CD8-positive, alpha-beta memory T cell (primary cell): ENCODE measurements at regions not wholly inside any gene's neighbourhood (a gene's known extent, or its start where the extent isn't known, plus 50 kb on each side); places are given as distances from the start of the nearest gene placed in this dataset.

ENCODE experiments used
- CTCF ChIA-PET: fragments of 350-600 bp; sonication (Branson Sonifier 250); formaldehyde crosslinking; loops from one replicate; lab custom pipeline; 2021; ENCODE audit warnings: antibody characterized with exemption; lab: Charles Lee
- POLR2A ChIA-PET: fragments of 350-600 bp; sonication (Branson Sonifier 250); formaldehyde crosslinking; loops from one replicate; lab custom pipeline; 2021; ENCODE audit warnings: antibody characterized with exemption; lab: Charles Lee
- DNase-seq, 5 donors: peaks; one replicate each; pipeline versions ENCODE4 v3.0.0 to v3.0.0-alpha.2; 2020 to 2022; ENCODE audit warnings: mixed read lengths in 1 of 5
- H3K27ac ChIP-seq: one replicate; pipeline ENCODE4 v1.7.0; 2013; ENCODE audit warnings: low read depth, mild to moderate bottlenecking, low read length, moderate library complexity
- H3K27me3 ChIP-seq: 2 replicates; pipeline ENCODE4 v1.7.0; 2013; ENCODE audit warnings: low read length, mild to moderate bottlenecking; ENCODE audit not compliant: insufficient read depth, poor library complexity, severe bottlenecking
- H3K36me3 ChIP-seq: 2 replicates; pipeline ENCODE4 v1.7.0; 2013; ENCODE audit warnings: mild to moderate bottlenecking, low read length, moderate library complexity; ENCODE audit not compliant: insufficient read depth
- H3K4me1 ChIP-seq: 2 replicates; pipeline ENCODE4 v1.7.0; 2013; ENCODE audit warnings: mild to moderate bottlenecking, low read length, moderate library complexity; ENCODE audit not compliant: insufficient read depth
- H3K4me3 ChIP-seq: 2 replicates; pipeline ENCODE4 v1.7.0; 2013; ENCODE audit warnings: mild to moderate bottlenecking, low read length
- H3K9me3 ChIP-seq: 2 replicates; pipeline ENCODE4 v1.7.0; 2013; ENCODE audit warnings: mild to moderate bottlenecking, low read length
- H3K27ac Mint-ChIP-seq, 8 donors: one replicate each; pipeline ENCODE4 v1.8.0; 2020 to 2021; ENCODE audit warnings: mixed read lengths in 8 of 8, mild to moderate bottlenecking in 6 of 8, inconsistent platforms in 3 of 8, moderate library complexity in 3 of 8
- H3K27me3 Mint-ChIP-seq, 2 donors: one replicate each; pipeline ENCODE4 v1.8.0; 2020 to 2021; ENCODE audit warnings: mixed read lengths in 2 of 2, mild to moderate bottlenecking in 1 of 2, moderate library complexity in 1 of 2
- H3K36me3 Mint-ChIP-seq, 3 donors: one replicate each; pipeline ENCODE4 v1.8.0; 2020 to 2021; ENCODE audit warnings: mixed read lengths in 3 of 3, inconsistent platforms in 1 of 3, mild to moderate bottlenecking in 1 of 3
- H3K4me1 Mint-ChIP-seq, 3 donors: one replicate each; pipeline ENCODE4 v1.8.0; 2020 to 2021; ENCODE audit warnings: mixed read lengths in 3 of 3, inconsistent platforms in 1 of 3, mild to moderate bottlenecking in 1 of 3
- H3K4me3 Mint-ChIP-seq, 7 donors: one replicate each; pipeline ENCODE4 v1.8.0; 2020 to 2021; ENCODE audit warnings: mixed read lengths in 7 of 7, mild to moderate bottlenecking in 6 of 7, moderate library complexity in 4 of 7, inconsistent platforms in 2 of 7
- H3K9me3 Mint-ChIP-seq, 5 donors: one replicate each; pipeline ENCODE4 v1.8.0; 2020 to 2022; ENCODE audit warnings: mixed read lengths in 5 of 5, mild to moderate bottlenecking in 3 of 5, moderate library complexity in 2 of 5, inconsistent platforms in 1 of 5

DNA sequence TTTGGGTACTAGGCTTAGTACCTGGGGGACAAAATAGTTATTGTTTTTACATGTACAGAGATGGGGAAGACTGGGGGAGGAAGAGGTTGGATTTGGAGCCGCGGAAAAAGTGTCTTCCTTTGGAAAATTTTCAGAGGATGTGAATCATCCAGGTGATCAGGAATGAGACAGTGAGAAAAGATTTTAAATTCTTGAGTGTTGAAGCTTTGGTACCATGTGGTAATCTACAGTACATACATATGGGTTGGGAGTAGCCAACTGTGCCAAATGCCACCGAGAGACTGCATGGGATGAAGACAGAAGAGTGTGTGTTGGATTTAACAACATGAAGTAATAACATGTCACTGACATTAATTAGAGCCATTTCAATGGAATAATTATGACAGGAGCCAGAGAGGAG lies 1238.2 kb downstream of the ROBO1 start:
- no peaks in the 10 kb centered on the region for H3K27me3 ChIP-seq
- Mint-ChIP-seq H3K9me3 (peaks cover 11 to 40% (median 14%) of the 10 kb centered on the region in 5 donors), H3K27me3 (no peaks in the 10 kb centered on the region), H3K4me1 (no peaks in the 10 kb centered on the region), H3K4me3 (no peak overlapping the region), H3K36me3 (no peaks in the 10 kb centered on the region), H3K27ac (no peak overlapping the region)
- ChIA-PET POLR2A (no interaction called here), CTCF (no interaction called here)
- no peaks in the 10 kb centered on the region for H3K9me3 ChIP-seq
- no peak overlapping the region for H3K4me3 ChIP-seq
- no peaks in the 10 kb centered on the region for H3K36me3 ChIP-seq
- no peaks in the 10 kb centered on the region for H3K4me1 ChIP-seq
- H3K27ac ChIP-seq: no peak overlapping the region
- no peak for DNase-seq

DNA sequence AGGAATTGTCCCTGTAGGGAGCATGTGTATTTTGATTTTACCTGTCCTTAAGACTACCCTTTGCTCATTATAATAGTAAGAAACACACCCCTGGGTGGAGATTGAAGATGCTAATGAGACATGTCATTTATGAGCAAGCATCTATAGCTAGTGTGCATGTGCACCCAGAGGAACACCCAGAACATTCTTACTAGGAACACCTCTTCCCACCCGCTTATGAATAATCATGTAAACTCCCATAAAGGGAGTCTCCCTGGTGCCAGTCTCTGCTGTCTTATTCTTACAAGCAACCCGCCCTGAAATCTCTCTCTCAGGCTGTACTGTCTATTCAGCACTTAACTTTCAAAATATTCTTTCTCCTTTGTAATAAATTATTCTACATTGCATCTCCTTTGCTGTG lies 1227.3 kb downstream of the ROBO1 start:
- Mint-ChIP-seq H3K27ac (no peak overlapping the region), H3K4me3 (no peak overlapping the region), H3K36me3 (no peaks in the 10 kb centered on the region), H3K9me3 (peaks cover 10 to 35% (median 19%) of the 10 kb centered on the region in 5 donors), H3K4me1 (no peaks in the 10 kb centered on the region), H3K27me3 (no peaks in the 10 kb centered on the region)
- CTCF ChIA-PET: no interaction called here
- Histone ChIP-seq H3K9me3 (no peaks in the 10 kb centered on the region), H3K27ac (no peak overlapping the region), H3K4me1 (no peaks in the 10 kb centered on the region), H3K27me3 (no peaks in the 10 kb centered on the region), H3K4me3 (no peak overlapping the region), H3K36me3 (no peaks in the 10 kb centered on the region)
- no peak for DNase-seq
- POLR2A ChIA-PET: no interaction called here

- ChIA-PET POLR2A (no interaction called here), CTCF (no interaction called here)
- Histone ChIP-seq H3K27me3 (no peaks in the 10 kb centered on the region), H3K4me3 (no peak overlapping the region), H3K27ac (no peak overlapping the region), H3K4me1 (no peaks in the 10 kb centered on the region), H3K36me3 (no peaks in the 10 kb centered on the region), H3K9me3 (no peaks in the 10 kb centered on the region)
- Mint-ChIP-seq H3K4me3 (no peak overlapping the region), H3K27ac (no peak overlapping the region), H3K4me1 (no peaks in the 10 kb centered on the region), H3K9me3 (peaks cover 17 to 35% (median 24%) of the 10 kb centered on the region in 5 donors), H3K27me3 (no peaks in the 10 kb centered on the region), H3K36me3 (no peaks in the 10 kb centered on the region)
- no peak for DNase-seq
Measured at GRCh38 chr3:78545827-78546226, 1222.0 kb downstream of the ROBO1 start.
